ENCODE measurements at regions not wholly inside any gene's neighbourhood (a gene's known extent, or its start where the extent isn't known, plus 50 kb on each side); places are given as distances from the start of the nearest gene placed in this dataset.

GRCh38 chr13:39263033-39263432, 224.8 kb downstream of the NHLRC3 start:
- Mint-ChIP-seq H3K9me3 (peaks cover 17% of the 10 kb centered on the region), H3K27me3 (ENCODE audit: low read depth) (no peaks in the 10 kb centered on the region), H3K36me3 (no peaks in the 10 kb centered on the region), H3K4me3 (no peak overlapping the region), H3K4me1 (peaks cover 6% of the 10 kb centered on the region), H3K27ac (no peak overlapping the region)
- no peak for DNase-seq (ENCODE audit: low spot score in 2 of 2, unreplicated experiment in 2 of 2)
- TF ChIP-seq, protein P1, sequence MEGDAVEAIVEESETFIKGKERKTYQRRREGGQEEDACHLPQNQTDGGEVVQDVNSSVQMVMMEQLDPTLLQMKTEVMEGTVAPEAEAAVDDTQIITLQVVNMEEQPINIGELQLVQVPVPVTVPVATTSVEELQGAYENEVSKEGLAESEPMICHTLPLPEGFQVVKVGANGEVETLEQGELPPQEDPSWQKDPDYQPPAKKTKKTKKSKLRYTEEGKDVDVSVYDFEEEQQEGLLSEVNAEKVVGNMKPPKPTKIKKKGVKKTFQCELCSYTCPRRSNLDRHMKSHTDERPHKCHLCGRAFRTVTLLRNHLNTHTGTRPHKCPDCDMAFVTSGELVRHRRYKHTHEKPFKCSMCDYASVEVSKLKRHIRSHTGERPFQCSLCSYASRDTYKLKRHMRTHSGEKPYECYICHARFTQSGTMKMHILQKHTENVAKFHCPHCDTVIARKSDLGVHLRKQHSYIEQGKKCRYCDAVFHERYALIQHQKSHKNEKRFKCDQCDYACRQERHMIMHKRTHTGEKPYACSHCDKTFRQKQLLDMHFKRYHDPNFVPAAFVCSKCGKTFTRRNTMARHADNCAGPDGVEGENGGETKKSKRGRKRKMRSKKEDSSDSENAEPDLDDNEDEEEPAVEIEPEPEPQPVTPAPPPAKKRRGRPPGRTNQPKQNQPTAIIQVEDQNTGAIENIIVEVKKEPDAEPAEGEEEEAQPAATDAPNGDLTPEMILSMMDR (IDR thresholded peaks at IDR 0.05; ENCODE audit: unreplicated experiment), result peak; percentile 60

DNA sequence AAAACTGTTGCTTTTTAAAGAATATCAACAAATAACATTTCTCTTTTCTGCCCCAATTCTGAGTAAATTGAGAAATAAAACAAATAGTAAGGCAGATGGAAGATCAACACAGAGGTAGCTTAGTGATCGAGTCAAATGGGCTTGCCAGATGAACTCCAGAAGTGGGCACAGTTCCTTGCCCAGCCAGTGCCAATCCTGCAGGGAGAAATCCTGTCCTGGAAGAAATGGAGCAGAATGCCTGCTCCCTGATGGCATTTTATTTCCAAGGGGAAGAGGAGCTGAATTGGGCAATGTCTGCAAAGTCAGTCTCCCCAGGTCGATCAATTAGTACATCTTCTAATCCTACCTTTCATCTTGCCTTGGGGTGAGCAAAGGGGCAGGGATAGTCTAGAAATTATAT, 225.3 kb downstream of the NHLRC3 start:
- H3K9me3 Mint-ChIP-seq, result peaks cover 17% of the 10 kb centered on the region
- no peak for DNase-seq (ENCODE audit: low spot score in 2 of 2, unreplicated experiment in 2 of 2)
- TF ChIP-seq, protein P1 (IDR thresholded peaks at IDR 0.05; ENCODE audit: unreplicated experiment), result no peak

GRCh38 chr13:39266426-39266825, 228.2 kb downstream of the NHLRC3 start:
- H3K4me1 Mint-ChIP-seq, result peaks cover 3% of the 10 kb centered on the region
- H3K9me3 Mint-ChIP-seq, result peaks cover 21% of the 10 kb centered on the region
- no peaks in the 10 kb centered on the region for H3K27me3 Mint-ChIP-seq (ENCODE audit: low read depth)
- no peak for DNase-seq (ENCODE audit: low spot score in 2 of 2, unreplicated experiment in 2 of 2)
- no peaks in the 10 kb centered on the region for H3K36me3 Mint-ChIP-seq
- TF ChIP-seq, protein P1 (IDR thresholded peaks at IDR 0.05; ENCODE audit: unreplicated experiment), result no peak
- no peak overlapping the region for H3K4me3 Mint-ChIP-seq
- H3K27ac Mint-ChIP-seq, result no peak overlapping the region

More for the DNA sequence above, 225.3 kb downstream of the NHLRC3 start:
- H3K27me3 Mint-ChIP-seq (ENCODE audit: low read depth), result no peaks in the 10 kb centered on the region
- H3K36me3 Mint-ChIP-seq, result no peaks in the 10 kb centered on the region
- H3K27ac Mint-ChIP-seq, result no peak overlapping the region
- H3K4me1 Mint-ChIP-seq, result peaks cover 6% of the 10 kb centered on the region
- no peak overlapping the region for H3K4me3 Mint-ChIP-seq

DNA sequence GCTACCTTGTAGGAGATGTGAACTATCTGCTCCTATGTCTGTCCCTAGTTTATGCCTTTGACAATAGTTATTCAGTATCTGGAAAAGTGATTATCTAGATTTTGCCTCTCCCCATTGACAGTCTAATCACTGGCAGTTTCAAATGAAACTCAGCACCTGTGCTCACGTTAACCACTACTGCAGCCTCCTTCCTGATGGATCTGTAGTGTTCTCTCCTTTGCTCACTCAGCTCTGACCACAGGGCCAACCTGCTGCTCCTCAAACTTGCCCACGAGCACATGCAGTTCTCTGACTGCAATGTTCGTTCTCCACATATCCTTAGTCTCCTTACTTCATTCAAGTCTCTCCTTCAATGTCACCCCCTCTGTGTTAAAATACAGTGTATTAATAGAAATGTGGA, 230.1 kb downstream of the NHLRC3 start:
- H3K36me3 Mint-ChIP-seq, result no peaks in the 10 kb centered on the region
- peaks cover 21% of the 10 kb centered on the region for H3K9me3 Mint-ChIP-seq
- no peak for DNase-seq (ENCODE audit: low spot score in 2 of 2, unreplicated experiment in 2 of 2)
- H3K4me3 Mint-ChIP-seq, result no peak overlapping the region
- no peaks in the 10 kb centered on the region for H3K27me3 Mint-ChIP-seq (ENCODE audit: low read depth)
- TF ChIP-seq, protein P1 (IDR thresholded peaks at IDR 0.05; ENCODE audit: unreplicated experiment), result no peak
- peaks cover 2% of the 10 kb centered on the region for H3K4me1 Mint-ChIP-seq
- no peak overlapping the region for H3K27ac Mint-ChIP-seq

GRCh38 chr13:39269004-39269403, 230.7 kb downstream of the NHLRC3 start:
- TF ChIP-seq, protein P1 (IDR thresholded peaks at IDR 0.05; ENCODE audit: unreplicated experiment), result no peak
- H3K4me3 Mint-ChIP-seq, result no peak overlapping the region
- H3K36me3 Mint-ChIP-seq, result no peaks in the 10 kb centered on the region
- H3K27ac Mint-ChIP-seq, result no peak overlapping the region
- H3K9me3 Mint-ChIP-seq, result peaks cover 21% of the 10 kb centered on the region
- peaks cover 2% of the 10 kb centered on the region for H3K4me1 Mint-ChIP-seq
- no peaks in the 10 kb centered on the region for H3K27me3 Mint-ChIP-seq (ENCODE audit: low read depth)
- no peak for DNase-seq (ENCODE audit: low spot score in 2 of 2, unreplicated experiment in 2 of 2)

DNA sequence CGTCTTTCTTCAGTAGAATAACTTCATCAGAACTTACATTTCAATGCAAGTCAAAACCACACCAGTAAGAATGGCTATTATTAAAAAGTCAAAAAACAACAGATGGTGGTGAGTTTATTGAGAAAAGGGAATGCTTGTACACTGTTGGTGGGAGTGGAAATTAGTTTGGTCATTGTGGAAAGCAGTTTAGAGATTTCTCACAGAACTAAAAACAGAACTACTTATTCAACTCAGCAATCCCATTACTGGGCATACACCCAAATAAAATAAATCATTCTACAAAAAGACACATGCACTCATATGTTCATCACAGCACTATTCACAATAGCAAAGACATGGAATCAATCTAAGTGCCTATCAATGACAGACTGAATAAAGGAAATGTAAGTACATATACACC, 231.2 kb downstream of the NHLRC3 start:
- Mint-ChIP-seq H3K36me3 (no peaks in the 10 kb centered on the region), H3K4me1 (peaks cover 2% of the 10 kb centered on the region), H3K27me3 (ENCODE audit: low read depth) (no peaks in the 10 kb centered on the region), H3K9me3 (peaks cover 21% of the 10 kb centered on the region), H3K27ac (no peak overlapping the region), H3K4me3 (no peak overlapping the region)
- TF ChIP-seq, protein P1 (IDR thresholded peaks at IDR 0.05; ENCODE audit: unreplicated experiment), result no peak
- DNase-seq (ENCODE audit: low spot score in 2 of 2, unreplicated experiment in 2 of 2), result no peak

Data from mesothelial cell of epicardium (in vitro differentiated cells).